Small intestine (tissue), 7 donors: ENCODE measurements at regions not wholly inside any gene's neighbourhood (a gene's known extent, or its start where the extent isn't known, plus 50 kb on each side); places are given as distances from the start of the nearest gene placed in this dataset.
"Not testable (repeated sequence)": the region's sequence is repeated elsewhere in the genome, so short reads cannot be mapped to it uniquely, and the experiment has no call there.

ENCODE experiments used
- DNase-seq, 2 donors: peaks; one replicate each; pipeline versions ENCODE4 v3.0.0 to v3.0.0-alpha.2; 2013
- FAIRE-seq: peaks from 2 replicates; lab custom pipeline; 2012; peaks lifted over from hg19 to GRCh38; lab: Jason Lieb, UNC
- H3K27ac ChIP-seq, 3 donors: one replicate each; pipeline ENCODE4 v1.5.1; 2013; ENCODE audit warnings: low read length in 2 of 3, mild to moderate bottlenecking in 2 of 3, control low read depth in 1 of 3, inconsistent platforms in 1 of 3, low read depth in 1 of 3, moderate library complexity in 1 of 3
- H3K27me3 ChIP-seq, 3 donors: one replicate each; pipeline ENCODE4 v1.6.1; 2013; ENCODE audit warnings: low read length in 3 of 3, inconsistent platforms in 1 of 3; ENCODE audit not compliant: control insufficient read depth in 3 of 3, insufficient read depth in 3 of 3
- H3K36me3 ChIP-seq, 3 donors: one replicate each; pipeline ENCODE4 v1.6.1; 2013; ENCODE audit warnings: low read length in 3 of 3, inconsistent platforms in 1 of 3, low read depth in 1 of 3, mild to moderate bottlenecking in 1 of 3, moderate library complexity in 1 of 3; ENCODE audit not compliant: control insufficient read depth in 3 of 3, insufficient read depth in 2 of 3
- H3K4me1 ChIP-seq, 3 donors: one replicate each; pipeline ENCODE4 v1.6.1; 2013; ENCODE audit warnings: low read length in 2 of 3, inconsistent platforms in 1 of 3, low read depth in 1 of 3, mild to moderate bottlenecking in 1 of 3, moderate library complexity in 1 of 3; ENCODE audit not compliant: control insufficient read depth in 3 of 3, insufficient read depth in 2 of 3
- H3K4me3 ChIP-seq, 3 donors: one replicate each; pipeline ENCODE4 v1.5.1; 2013; ENCODE audit warnings: low read length in 3 of 3, control low read depth in 1 of 3, inconsistent platforms in 1 of 3, low read depth in 1 of 3, mild to moderate bottlenecking in 1 of 3, moderate library complexity in 1 of 3
- H3K9me3 ChIP-seq, 2 donors: one replicate each; pipeline ENCODE4 v1.6.1; 2013; ENCODE audit warnings: low read depth in 1 of 2, low read length in 1 of 2; ENCODE audit not compliant: control insufficient read depth in 2 of 2, insufficient read depth in 1 of 2
- WGBS, 3 donors: extraction: QIAGEN DNeasy Blood & Tissue Kit; methylation state at CpG; one replicate each; pipeline ENCODE4 v1.1.7; 2013; 5-methylcytosine and 5-hydroxymethylcytosine counted together
- donor health status: healthy with polysubstance abuse.
- donor health status: control.
- donor health status: control.
- donor health status: Bipolar disorder and iron deficiency.
- donor health status: healthy.

DNA sequence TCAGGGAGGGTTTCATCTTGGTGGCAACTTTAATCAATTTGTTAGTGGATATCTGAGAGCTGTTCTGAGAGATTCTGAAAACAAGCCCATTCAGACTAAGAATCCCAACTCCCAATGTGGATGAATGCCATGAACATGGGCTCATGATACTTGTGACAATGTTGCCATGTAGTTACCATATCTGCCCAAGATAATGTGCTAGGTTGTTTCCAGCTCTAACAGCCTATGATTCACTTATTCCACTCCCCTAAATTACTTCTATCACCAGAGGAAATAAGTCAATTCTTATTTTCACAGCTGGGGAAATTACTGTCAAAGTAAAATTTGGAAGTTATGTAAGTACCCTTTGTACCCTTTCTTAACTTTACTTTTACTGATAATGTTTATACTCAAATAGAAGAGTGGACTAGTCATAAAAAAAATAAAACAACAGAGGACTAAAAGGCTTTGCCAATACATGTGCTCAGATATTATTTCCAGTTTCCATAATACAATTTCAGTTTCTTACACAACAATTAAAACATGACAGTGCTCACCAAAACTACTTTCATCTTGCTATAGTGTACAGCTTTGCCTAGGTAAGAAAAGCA, 1101.7 kb upstream of the INTU start:
- H3K27me3 ChIP-seq: no peaks in the 10 kb centered on the region
- no peaks in the 10 kb centered on the region for H3K36me3 ChIP-seq
- no peaks in the 10 kb centered on the region for H3K4me1 ChIP-seq
- no peak overlapping the region for H3K27ac ChIP-seq
- H3K4me3 ChIP-seq: no peak overlapping the region
- DNase-seq (no peak), FAIRE-seq (no peak)
- H3K9me3 ChIP-seq: no peaks in the 10 kb centered on the region

- Histone ChIP-seq H3K27ac (no peak overlapping the region), H3K36me3 (no peaks in the 10 kb centered on the region), H3K4me1 (no peaks in the 10 kb centered on the region), H3K27me3 (no peaks in the 10 kb centered on the region), H3K9me3 (no peaks in the 10 kb centered on the region), H3K4me3 (no peak overlapping the region)
- no peak for DNase-seq
- WGBS, 3 donors: 88 to 97% (median 88%) methylated on average over 1 of the region's 1 CpG
- FAIRE-seq: no peak
Observed at GRCh38 chr4:126532527-126532926, 1100.2 kb upstream of the INTU start.

DNA sequence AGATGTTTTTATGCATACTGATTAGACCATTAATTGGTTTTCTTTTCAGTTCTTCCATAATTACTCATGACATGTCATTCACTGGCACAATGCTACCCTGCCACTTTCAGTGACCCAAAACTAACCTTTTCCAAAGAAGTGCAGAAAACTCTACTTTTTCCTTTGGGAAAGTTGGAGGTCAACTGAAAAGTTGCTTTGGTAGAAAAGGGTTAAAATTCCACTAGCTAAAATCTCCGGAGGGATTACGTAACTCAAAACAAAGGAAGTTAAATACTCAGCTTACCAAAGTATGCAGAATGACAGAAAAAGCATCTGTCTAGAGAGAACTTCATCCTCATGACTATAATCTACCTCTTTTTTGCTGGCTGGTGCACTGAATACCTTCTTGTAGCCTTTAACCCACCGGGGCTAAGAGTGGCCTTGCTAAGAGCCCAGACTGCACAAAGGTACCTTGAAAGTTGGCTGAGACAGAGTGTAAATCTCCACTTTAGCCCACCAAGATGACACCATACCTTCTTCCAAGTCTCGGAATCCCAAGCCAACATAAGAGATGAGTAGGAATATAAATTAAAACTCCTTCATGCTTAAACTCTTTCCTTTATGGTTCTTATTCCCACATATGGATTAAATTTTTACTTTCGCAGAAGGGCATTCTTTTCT, 1099.5 kb upstream of the INTU start:
- Histone ChIP-seq H3K27ac (no peak overlapping the region), H3K4me3 (no peak overlapping the region), H3K4me1 (no peaks in the 10 kb centered on the region), H3K27me3 (no peaks in the 10 kb centered on the region), H3K9me3 (no peaks in the 10 kb centered on the region), H3K36me3 (no peaks in the 10 kb centered on the region)
- FAIRE-seq (no peak), DNase-seq (no peak)
- 52 to 54% (median 54%) methylated on average over 5 of the region's 5 CpGs for WGBS, 3 donors

DNA sequence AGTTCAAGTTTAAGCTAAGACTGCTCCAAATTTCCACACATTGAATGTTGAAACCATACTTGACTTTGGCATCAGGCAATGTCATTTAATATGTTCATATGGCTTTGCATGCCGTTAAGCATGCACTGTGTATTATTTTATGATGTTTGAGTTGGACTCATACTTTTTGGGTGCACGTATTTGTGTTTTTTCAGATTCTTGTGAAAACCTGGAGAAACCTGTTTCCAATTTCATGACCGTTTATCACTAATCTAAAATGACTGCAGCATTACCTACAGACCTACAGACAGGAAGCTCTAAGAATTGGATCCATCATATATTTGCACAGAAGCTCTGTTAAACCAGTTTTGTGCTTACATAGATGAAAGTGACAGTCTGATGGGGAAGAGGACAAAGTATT, 1093.0 kb upstream of the INTU start:
- no peak for FAIRE-seq
- Histone ChIP-seq H3K9me3 (no peaks in the 10 kb centered on the region), H3K36me3 (no peaks in the 10 kb centered on the region), H3K27ac (no peak overlapping the region), H3K4me3 (no peak overlapping the region), H3K4me1 (no peaks in the 10 kb centered on the region), H3K27me3 (no peaks in the 10 kb centered on the region)
- WGBS, 3 donors: 63 to 80% (median 74%) methylated on average over 3 of the region's 3 CpGs
- DNase-seq: no peak

DNA sequence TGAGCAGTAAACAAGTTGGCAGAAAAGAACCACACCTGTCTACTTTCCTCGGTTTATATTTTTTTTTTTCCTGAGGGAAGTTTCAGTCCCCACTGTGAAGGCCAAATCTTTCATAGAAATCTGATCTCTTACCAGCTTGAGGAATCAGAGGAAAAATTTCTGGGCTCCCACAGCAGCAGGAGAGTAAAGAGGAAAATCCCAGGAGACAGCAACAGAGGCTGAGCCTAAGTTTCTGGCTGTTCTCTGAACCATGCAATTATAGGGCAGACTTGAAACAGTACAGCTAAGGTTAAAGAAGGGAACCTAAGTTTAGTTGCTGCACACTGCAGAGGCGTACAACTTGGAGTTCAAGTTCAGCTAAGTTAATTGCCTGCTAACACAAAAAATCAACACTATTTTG, 1090.9 kb upstream of the INTU start:
- no peak overlapping the region for H3K4me3 ChIP-seq
- FAIRE-seq (no peak), DNase-seq (no peak)
- H3K36me3 ChIP-seq: no peaks in the 10 kb centered on the region
- no peaks in the 10 kb centered on the region for H3K9me3 ChIP-seq
- H3K27ac ChIP-seq: no peak overlapping the region
- 63 to 69% (median 68%) methylated on average over 2 of the region's 2 CpGs for WGBS, 3 donors
- no peaks in the 10 kb centered on the region for H3K4me1 ChIP-seq
- no peaks in the 10 kb centered on the region for H3K27me3 ChIP-seq

- no peak for FAIRE-seq
Observed at GRCh38 chr4:126544276-126544675, 1088.5 kb upstream of the INTU start.

DNA sequence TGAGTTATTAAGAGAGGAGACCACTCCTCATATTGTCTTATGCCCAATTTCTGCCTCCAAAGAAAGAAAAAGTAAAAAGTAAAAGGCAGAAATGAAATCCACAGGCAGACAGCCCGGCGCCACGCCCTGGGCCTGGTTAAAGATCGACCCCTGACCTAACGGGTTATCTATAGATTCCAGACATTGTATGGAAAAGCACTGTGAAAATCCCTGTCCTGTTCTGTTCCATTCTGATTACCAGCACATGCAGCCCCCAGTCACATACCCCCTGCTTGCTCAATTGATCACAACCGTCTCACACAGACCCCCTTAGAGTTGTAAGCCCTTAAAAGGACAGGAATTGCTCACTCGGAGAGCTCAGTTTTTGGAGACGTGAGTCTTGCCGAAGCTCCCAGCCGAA, 1086.6 kb upstream of the INTU start:
- DNase-seq, H3K4me1 ChIP-seq, H3K36me3 ChIP-seq, FAIRE-seq, H3K9me3 ChIP-seq, H3K4me3 ChIP-seq, H3K27ac ChIP-seq, H3K27me3 ChIP-seq: not testable (repeated sequence)
- 83 to 91% (median 90%) methylated on average over 10 of the region's 10 CpGs for WGBS, 3 donors

More at GRCh38 chr4:126544276-126544675, 1088.5 kb upstream of the INTU start:
- 55 to 59% (median 57%) methylated on average over 5 of the region's 5 CpGs for WGBS, 3 donors
- Histone ChIP-seq H3K4me3 (no peak overlapping the region), H3K27ac (no peak overlapping the region), H3K36me3 (no peaks in the 10 kb centered on the region), H3K9me3 (no peaks in the 10 kb centered on the region), H3K27me3 (no peaks in the 10 kb centered on the region), H3K4me1 (no peaks in the 10 kb centered on the region)
- DNase-seq: no peak

GRCh38 chr4:126547352-126547751, 1085.4 kb upstream of the INTU start:
- FAIRE-seq (no peak), DNase-seq (no peak)
- Histone ChIP-seq H3K27me3 (no peaks in the 10 kb centered on the region), H3K9me3 (no peaks in the 10 kb centered on the region), H3K4me1 (no peaks in the 10 kb centered on the region), H3K4me3 (no peak overlapping the region), H3K36me3 (no peaks in the 10 kb centered on the region), H3K27ac (no peak overlapping the region)

DNA sequence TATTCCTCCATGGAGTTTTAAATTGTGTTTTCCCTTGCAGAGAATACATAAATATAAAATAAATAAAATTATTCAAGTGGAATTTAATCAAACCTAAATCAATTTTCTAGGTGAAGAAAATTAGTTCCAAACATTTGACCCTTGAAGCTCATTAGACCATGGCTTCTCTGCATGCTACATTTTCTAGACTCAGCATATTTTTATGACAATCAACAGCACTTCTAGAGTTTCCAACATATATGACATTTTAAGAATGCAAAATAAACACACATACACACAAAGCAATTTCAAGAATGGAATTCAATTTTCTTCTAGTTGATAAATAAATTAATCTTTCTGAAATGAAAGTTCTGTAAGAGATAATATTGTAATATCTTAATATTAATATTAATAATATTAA, 1083.9 kb upstream of the INTU start:
- FAIRE-seq (peak; percentile 33), DNase-seq (no peak)
- H3K27me3 ChIP-seq: no peaks in the 10 kb centered on the region
- H3K4me1 ChIP-seq: no peaks in the 10 kb centered on the region
- H3K4me3 ChIP-seq: no peak overlapping the region
- no peak overlapping the region for H3K27ac ChIP-seq
- no peaks in the 10 kb centered on the region for H3K9me3 ChIP-seq
- H3K36me3 ChIP-seq: no peaks in the 10 kb centered on the region
